AG09319 (cell line): ENCODE measurements at regions not wholly inside any gene's neighbourhood (a gene's known extent, or its start where the extent isn't known, plus 50 kb on each side); places are given as distances from the start of the nearest gene placed in this dataset.

Source experiments
- DNase-seq: peaks from one replicate; pipeline ENCODE4 v3.0.0-alpha.2; 2010; ENCODE audit warnings: low read depth; ENCODE audit errors: extremely low read depth
- TF ChIP-seq, protein P1 (sequence below): IDR thresholded peaks from 2 replicates; pipeline ENCODE4 v1.5.1; 2011; ENCODE audit warnings: low read depth, mild to moderate bottlenecking, inconsistent platforms, low read length, moderate library complexity

GRCh38 chr11:15613789-15614188 lies 499.1 kb downstream of the INSC start:
- no peak for DNase-seq
- TF ChIP-seq, protein P1, sequence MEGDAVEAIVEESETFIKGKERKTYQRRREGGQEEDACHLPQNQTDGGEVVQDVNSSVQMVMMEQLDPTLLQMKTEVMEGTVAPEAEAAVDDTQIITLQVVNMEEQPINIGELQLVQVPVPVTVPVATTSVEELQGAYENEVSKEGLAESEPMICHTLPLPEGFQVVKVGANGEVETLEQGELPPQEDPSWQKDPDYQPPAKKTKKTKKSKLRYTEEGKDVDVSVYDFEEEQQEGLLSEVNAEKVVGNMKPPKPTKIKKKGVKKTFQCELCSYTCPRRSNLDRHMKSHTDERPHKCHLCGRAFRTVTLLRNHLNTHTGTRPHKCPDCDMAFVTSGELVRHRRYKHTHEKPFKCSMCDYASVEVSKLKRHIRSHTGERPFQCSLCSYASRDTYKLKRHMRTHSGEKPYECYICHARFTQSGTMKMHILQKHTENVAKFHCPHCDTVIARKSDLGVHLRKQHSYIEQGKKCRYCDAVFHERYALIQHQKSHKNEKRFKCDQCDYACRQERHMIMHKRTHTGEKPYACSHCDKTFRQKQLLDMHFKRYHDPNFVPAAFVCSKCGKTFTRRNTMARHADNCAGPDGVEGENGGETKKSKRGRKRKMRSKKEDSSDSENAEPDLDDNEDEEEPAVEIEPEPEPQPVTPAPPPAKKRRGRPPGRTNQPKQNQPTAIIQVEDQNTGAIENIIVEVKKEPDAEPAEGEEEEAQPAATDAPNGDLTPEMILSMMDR: no peak

- DNase-seq: no peak
- TF ChIP-seq, protein P1: no peak
These were observed 500.8 kb downstream of the INSC start for GRCh38 chr11:15615398-15616096.

DNA sequence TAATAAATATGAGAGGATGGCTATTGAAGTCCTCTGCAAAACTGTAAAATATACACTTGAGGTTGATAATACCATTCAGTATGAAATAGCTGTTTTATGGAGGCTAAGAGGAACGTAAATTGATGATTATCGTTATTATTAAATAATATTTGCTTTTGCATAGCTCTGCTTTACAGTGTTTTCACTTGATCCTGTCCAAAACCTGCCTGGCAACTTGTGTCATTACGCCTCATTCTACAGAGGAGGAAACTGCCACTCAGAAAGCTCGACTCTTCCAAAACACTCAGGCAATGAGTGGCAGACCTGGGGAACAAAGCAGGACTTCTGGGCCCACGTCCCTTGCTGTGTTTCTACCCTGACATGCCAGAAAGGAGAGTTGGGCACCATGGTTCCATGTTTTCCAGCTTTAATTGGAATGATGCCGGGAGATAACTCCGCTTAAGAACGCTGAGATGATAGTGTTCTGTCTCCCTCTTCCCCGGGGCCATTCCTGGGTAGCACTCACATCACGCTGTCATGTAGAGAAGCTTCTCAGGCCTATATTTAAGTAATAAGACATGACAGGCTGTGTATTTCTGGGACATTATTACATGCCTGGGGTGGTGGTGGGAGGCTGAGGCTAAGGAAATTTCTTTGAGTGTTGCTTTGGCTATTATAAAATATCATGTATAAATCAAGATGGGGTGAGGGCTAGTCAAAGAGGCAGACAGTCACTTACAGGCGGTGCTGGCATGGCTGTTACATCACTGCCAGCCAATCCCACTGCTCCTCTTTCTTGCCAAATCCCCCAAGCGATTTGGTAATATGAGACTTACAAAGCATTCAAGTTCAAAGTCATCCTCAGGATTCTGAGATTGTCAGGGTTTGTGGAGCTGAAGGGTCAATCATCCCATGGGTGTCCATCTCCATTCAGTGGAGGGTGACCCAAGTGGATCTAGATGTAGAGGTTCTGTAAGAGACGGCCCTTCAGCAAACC lies 501.7 kb downstream of the INSC start:
- DNase-seq: no peak
- TF ChIP-seq, protein P1: no peak

- TF ChIP-seq, protein P1: no peak
- DNase-seq: no peak
These were observed 502.4 kb downstream of the INSC start for GRCh38 chr11:15617126-15617525.

DNA sequence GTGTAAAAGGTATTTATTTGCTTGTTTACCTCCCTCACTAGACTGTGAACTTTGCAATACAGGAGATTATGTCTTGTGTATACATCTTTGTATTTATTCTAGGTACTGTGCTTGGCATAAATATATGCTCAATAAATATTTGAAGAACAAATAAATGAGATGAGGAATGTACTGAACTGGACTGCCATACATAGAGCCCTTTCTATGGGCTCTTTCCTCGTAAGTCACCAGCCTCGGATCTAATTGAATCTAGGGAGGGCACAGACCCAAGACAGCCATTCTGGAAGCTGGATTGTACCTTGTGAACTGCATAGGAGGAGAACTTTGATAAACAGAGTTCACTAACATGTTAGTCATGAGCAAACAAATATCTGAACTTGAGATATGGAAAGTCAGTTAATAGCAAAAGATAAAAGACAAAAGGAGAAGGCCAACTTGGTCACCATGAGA lies 503.9 kb downstream of the INSC start:
- DNase-seq: no peak
- TF ChIP-seq, protein P1: no peak

GRCh38 chr11:15621565-15621964 lies 506.8 kb downstream of the INSC start:
- TF ChIP-seq, protein P1: no peak
- DNase-seq: no peak
